B cell (primary cell): ENCODE measurements at regions not wholly inside any gene's neighbourhood (a gene's known extent, or its start where the extent isn't known, plus 50 kb on each side); places are given as distances from the start of the nearest gene placed in this dataset.

ENCODE experiments used
- ATAC-seq: fragments of 200-7000 bp; cut with Tn5 transposase; one replicate; pipeline ENCODE4 v1.10.0; 2021; ENCODE audit warnings: low read depth, mild to moderate bottlenecking, moderate number of reproducible peaks, moderate library complexity
- CTCF ChIA-PET: fragments of 350-600 bp; sonication (Branson Sonifier 250); formaldehyde crosslinking; loops from one replicate; lab custom pipeline; 2021; ENCODE audit warnings: antibody characterized with exemption, inconsistent platforms; lab: Charles Lee
- POLR2A ChIA-PET: fragments of 350-600 bp; sonication (Branson Sonifier 250); formaldehyde crosslinking; loops from one replicate; lab custom pipeline; 2021; ENCODE audit warnings: antibody characterized with exemption; lab: Charles Lee
- DNase-seq: peaks from one replicate; pipeline ENCODE4 v3.0.0; 2013
- H2AFZ ChIP-seq: 2 replicates; pipeline ENCODE4 v1.6.1; 2012; ENCODE audit warnings: mild to moderate bottlenecking, low read depth, low read length; ENCODE audit not compliant: insufficient read depth, poor library complexity, severe bottlenecking
- H3K27ac ChIP-seq, 2 donors: 1 replicate in 1 of 2; 2 replicates in 1 of 2; pipeline ENCODE4 v1.5.1; 2012 to 2013; ENCODE audit warnings: low read length in 2 of 2, mild to moderate bottlenecking in 2 of 2, moderate library complexity in 1 of 2
- H3K27me3 ChIP-seq, 4 experiments: fragments of 200-600 bp in 1 of 4; sonication (generic) in 1 of 4; replicated peaks in 1 of 4; 1 replicate in 2 of 4; 2 replicates in 2 of 4; pipeline versions ENCODE4 v1.6.1 to v1.7.0; 2013 to 2016; ENCODE audit warnings: low read length in 3 of 4, mild to moderate bottlenecking in 2 of 4, mixed read lengths in 1 of 4, moderate library complexity in 1 of 4; ENCODE audit not compliant: insufficient read depth in 4 of 4, control insufficient read depth in 3 of 4; ENCODE audit errors: control extremely low read depth in 1 of 4
- H3K36me3 ChIP-seq, 2 experiments: replicated peaks in 1 of 2; 1 replicate in 1 of 2; 2 replicates in 1 of 2; pipeline versions ENCODE4 v1.6.1 to v1.7.1; 2013; ENCODE audit warnings: low read length in 1 of 2; ENCODE audit not compliant: insufficient read depth in 2 of 2, control insufficient read depth in 1 of 2; ENCODE audit errors: control extremely low read depth in 1 of 2, extremely low read depth in 1 of 2
- H3K4me1 ChIP-seq, 2 donors: fragments of 200-600 bp in 1 of 2; sonication (generic) in 1 of 2; 1 replicate in 1 of 2; 2 replicates in 1 of 2; pipeline versions ENCODE4 v1.5.1 to v1.6.1; 2013 to 2017; ENCODE audit warnings: low read length in 2 of 2; ENCODE audit not compliant: control insufficient read depth in 2 of 2, insufficient read depth in 2 of 2
- H3K4me2 ChIP-seq: replicated peaks from 2 replicates; pipeline ENCODE3; 2012; ENCODE audit warnings: mild to moderate bottlenecking, low read depth, low read length; ENCODE audit not compliant: poor library complexity, severe bottlenecking
- H3K4me3 ChIP-seq, 5 experiments: fragments of 200-600 bp in 1 of 5; sonication (generic) in 1 of 5; 1 replicate in 3 of 5; 2 replicates in 2 of 5; pipeline versions ENCODE4 v1.5.1 to v1.7.0; 2011 to 2016; ENCODE audit warnings: low read length in 4 of 5, mild to moderate bottlenecking in 4 of 5, low read depth in 2 of 5, control low read depth in 1 of 5, moderate library complexity in 1 of 5; ENCODE audit not compliant: insufficient read depth in 1 of 5; ENCODE audit errors: control extremely low read depth in 1 of 5, extremely low read depth in 1 of 5
- H3K79me2 ChIP-seq: fragments of 200-600 bp; sonication (generic); one replicate; pipeline ENCODE4 v1.6.0; 2016; ENCODE audit warnings: low read length; ENCODE audit not compliant: control insufficient read depth, insufficient read depth
- H3K9ac ChIP-seq: fragments of 200-600 bp; sonication (generic); 2 replicates; pipeline ENCODE4 v1.6.1; 2017; ENCODE audit warnings: mild to moderate bottlenecking, low read length, moderate library complexity
- H3K9me3 ChIP-seq, 3 donors: one replicate each; pipeline versions ENCODE4 v1.6.1 to v1.7.1; 2013; ENCODE audit warnings: low read length in 2 of 3; ENCODE audit not compliant: control insufficient read depth in 2 of 3, insufficient read depth in 1 of 3; ENCODE audit errors: control extremely low read depth in 1 of 3
- H4K20me1 ChIP-seq: 2 replicates; pipeline ENCODE4 v1.6.0; 2012; ENCODE audit warnings: mild to moderate bottlenecking, low read length; ENCODE audit not compliant: insufficient read depth, control insufficient read depth, poor library complexity, severe bottlenecking
- H3K27ac Mint-ChIP-seq: one replicate; pipeline ENCODE4 v1.8.0; 2021; ENCODE audit warnings: mixed read lengths
- H3K27me3 Mint-ChIP-seq: one replicate; pipeline ENCODE4 v1.8.0; 2021; ENCODE audit warnings: mixed read lengths
- H3K4me1 Mint-ChIP-seq: one replicate; pipeline ENCODE4 v1.8.0; 2021; ENCODE audit warnings: mixed read lengths
- H3K4me3 Mint-ChIP-seq: one replicate; pipeline ENCODE4 v1.8.0; 2021; ENCODE audit warnings: mixed read lengths
- H3K9me3 Mint-ChIP-seq: one replicate; pipeline ENCODE4 v1.8.0; 2022; ENCODE audit warnings: mixed read lengths; ENCODE audit not compliant: insufficient read depth
- CTCF ChIP-seq: fragments of 200-600 bp; IDR thresholded peaks from one replicate; pipeline ENCODE4 v1.8.0; 2022; ENCODE audit warnings: antibody characterized with exemption, mild to moderate bottlenecking
- EZH2 ChIP-seq: IDR thresholded peaks from 2 replicates; pipeline ENCODE4 v1.6.1; 2012; ENCODE audit warnings: borderline replicate concordance, low read depth, mild to moderate bottlenecking, moderate library complexity, low read length; ENCODE audit not compliant: insufficient read depth, poor library complexity, severe bottlenecking
- WGBS: methylation state at CpG from one replicate; pipeline ENCODE4 v1.1.5; 2013; ENCODE audit warnings: missing lambda C conversion rate; ENCODE audit not compliant: insufficient coverage; 5-methylcytosine and 5-hydroxymethylcytosine counted together
- intact Hi-C: fragments of 100-400 bp; cut with micrococcal nuclease; formaldehyde crosslinking; loops from one replicate; pipeline ENCODE4 v1.10.0; 2022

- no peak overlapping the region for H2AFZ ChIP-seq
- no peaks in the 10 kb centered on the region for H3K4me1 Mint-ChIP-seq
- H3K9me3 Mint-ChIP-seq = no peaks in the 10 kb centered on the region
- intact Hi-C loops = no loop called here
- ChIA-PET CTCF (no interaction called here), POLR2A (no interaction called here)
- DNase-seq = no peak
- no peaks in the 10 kb centered on the region for H3K79me2 ChIP-seq
- no peak for TF ChIP-seq EZH2
- no peak for TF ChIP-seq CTCF
- no peak overlapping the region for H3K4me3 ChIP-seq
- no peak overlapping the region for H3K27ac ChIP-seq
- peaks cover 3% of the 10 kb centered on the region for H3K27me3 Mint-ChIP-seq
- no peaks in the 10 kb centered on the region for H3K27me3 ChIP-seq
- no peak overlapping the region for H3K4me2 ChIP-seq
- H3K9ac ChIP-seq = no peak overlapping the region
- H3K4me3 Mint-ChIP-seq = no peak overlapping the region
- no peaks in the 10 kb centered on the region for H3K36me3 ChIP-seq
- peaks cover 0 to 4% (median 0%) of the 10 kb centered on the region in 3 donors for H3K9me3 ChIP-seq
- ATAC-seq = no peak
- no peak overlapping the region for H3K27ac Mint-ChIP-seq
- no peaks in the 10 kb centered on the region for H3K4me1 ChIP-seq
- 87% methylated on average over 8 of the region's 8 CpGs for WGBS
- no peaks in the 10 kb centered on the region for H4K20me1 ChIP-seq
These were observed 477.2 kb upstream of the CAMK1G start for GRCh38 chr1:209106237-209106741.

DNA sequence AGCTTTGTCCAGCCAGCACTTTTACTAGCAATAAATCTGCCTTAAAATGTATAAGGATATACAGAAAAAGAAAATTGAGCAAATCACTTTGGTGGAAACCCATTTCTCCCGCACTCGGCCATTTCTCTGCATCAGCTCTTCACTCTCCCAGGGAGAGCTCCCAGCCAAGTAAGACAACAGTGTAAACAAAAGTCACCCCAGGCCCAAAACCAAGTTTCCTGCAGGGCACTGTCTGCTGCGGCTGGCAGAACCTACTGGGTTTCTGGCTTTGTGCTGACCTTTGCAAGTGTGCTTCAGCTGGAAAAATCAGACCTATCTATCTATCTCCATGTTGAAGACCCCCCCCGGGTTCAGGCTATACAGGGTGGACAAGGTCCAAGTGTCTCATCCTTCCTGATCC is 476.7 kb upstream of the CAMK1G start:
- intact Hi-C loops = no loop called here
- peaks cover 2% of the 10 kb centered on the region for H3K27me3 Mint-ChIP-seq
- Histone ChIP-seq H3K9me3 (peaks cover 0 to 4% (median 0%) of the 10 kb centered on the region in 3 donors), H3K36me3 (no peaks in the 10 kb centered on the region), H3K9ac (no peak overlapping the region), H3K79me2 (no peaks in the 10 kb centered on the region), H2AFZ (no peak overlapping the region), H3K4me2 (no peak overlapping the region), H3K27me3 (no peaks in the 10 kb centered on the region), H3K4me3 (no peak overlapping the region), H3K4me1 (no peaks in the 10 kb centered on the region), H3K27ac (no peak overlapping the region), H4K20me1 (no peaks in the 10 kb centered on the region)
- H3K4me1 Mint-ChIP-seq = no peaks in the 10 kb centered on the region
- no peak overlapping the region for H3K4me3 Mint-ChIP-seq
- CTCF ChIA-PET = no interaction called here
- TF ChIP-seq EZH2 (no peak), CTCF (no peak)
- POLR2A ChIA-PET = no interaction called here
- DNase-seq = no peak
- no peaks in the 10 kb centered on the region for H3K9me3 Mint-ChIP-seq
- WGBS = 94% methylated on average over 2 of the region's 4 CpGs
- ATAC-seq = no peak
- H3K27ac Mint-ChIP-seq = no peak overlapping the region
